ENCODE measurements at regions not wholly inside any gene's neighbourhood (a gene's known extent, or its start where the extent isn't known, plus 50 kb on each side); places are given as distances from the start of the nearest gene placed in this dataset.

DNA sequence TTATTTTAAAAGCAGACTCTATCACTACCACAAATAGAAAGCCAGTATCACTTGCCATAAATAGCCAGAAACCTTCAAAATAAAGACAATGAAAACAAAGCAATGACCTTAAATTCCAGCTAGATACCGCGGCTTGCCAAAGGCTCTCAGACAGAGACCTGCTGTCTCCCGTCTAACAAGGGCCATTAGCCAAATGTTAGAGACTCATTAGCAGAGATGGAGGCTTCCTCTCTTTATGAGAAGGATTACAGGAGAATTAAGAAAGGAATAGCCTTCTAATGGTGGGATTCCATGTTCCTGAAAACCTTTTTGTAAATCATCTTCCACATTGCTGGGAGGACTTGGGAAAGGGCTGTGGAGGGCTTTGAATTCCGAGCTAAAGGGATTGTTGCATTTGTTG is 206.7 kb downstream of the AACS start:
- DNase-seq (ENCODE audit: low spot score), result peak; percentile 26

DNA sequence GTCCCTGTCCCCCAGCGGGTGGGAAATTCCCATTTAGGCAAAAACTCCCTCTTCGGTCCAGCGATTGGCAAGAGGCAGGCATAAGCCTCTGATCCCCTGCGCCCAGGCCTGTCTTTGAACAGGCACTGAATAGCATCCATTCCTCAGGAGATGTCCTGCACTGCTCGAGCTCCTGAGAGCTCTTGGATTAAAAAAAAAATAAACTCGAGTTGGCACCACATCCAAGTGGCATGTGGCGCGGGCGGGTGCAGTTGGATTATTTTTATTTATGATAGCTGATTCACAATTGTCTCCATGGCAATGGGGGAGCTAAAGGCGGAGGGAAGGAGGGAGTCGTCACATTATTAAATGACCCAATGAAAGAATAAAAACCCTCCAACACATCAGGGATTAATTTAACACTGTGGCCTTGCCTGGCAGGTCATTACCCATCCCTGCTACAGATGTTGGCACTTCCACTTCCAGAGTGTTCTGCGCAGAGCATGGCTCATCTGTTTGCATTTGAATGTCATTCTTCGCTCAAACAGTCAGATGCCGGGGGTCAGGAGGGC is 207.2 kb downstream of the AACS start:
- no peak for DNase-seq (ENCODE audit: low spot score)

DNA sequence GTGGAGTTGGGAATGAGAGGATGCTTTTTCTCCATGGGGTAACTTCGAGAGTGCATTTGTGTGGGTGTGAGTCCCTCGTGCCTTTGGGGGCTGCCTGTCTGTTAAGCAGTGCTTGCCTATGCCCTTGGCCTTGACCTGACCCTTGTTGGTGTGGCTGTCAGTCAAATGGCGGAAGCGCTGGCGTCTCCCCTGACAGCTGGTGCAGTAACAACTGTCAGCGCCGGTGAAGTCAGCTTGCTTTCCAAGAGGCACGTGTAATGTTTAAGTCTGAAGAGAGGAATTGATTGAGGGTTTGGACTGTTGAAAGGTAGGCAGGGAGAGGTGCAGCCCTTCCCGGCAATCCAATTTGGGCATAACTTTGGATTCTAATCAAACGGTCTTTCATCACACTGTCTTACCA is 211.3 kb downstream of the AACS start:
- no peak for DNase-seq (ENCODE audit: low spot score)

DNA sequence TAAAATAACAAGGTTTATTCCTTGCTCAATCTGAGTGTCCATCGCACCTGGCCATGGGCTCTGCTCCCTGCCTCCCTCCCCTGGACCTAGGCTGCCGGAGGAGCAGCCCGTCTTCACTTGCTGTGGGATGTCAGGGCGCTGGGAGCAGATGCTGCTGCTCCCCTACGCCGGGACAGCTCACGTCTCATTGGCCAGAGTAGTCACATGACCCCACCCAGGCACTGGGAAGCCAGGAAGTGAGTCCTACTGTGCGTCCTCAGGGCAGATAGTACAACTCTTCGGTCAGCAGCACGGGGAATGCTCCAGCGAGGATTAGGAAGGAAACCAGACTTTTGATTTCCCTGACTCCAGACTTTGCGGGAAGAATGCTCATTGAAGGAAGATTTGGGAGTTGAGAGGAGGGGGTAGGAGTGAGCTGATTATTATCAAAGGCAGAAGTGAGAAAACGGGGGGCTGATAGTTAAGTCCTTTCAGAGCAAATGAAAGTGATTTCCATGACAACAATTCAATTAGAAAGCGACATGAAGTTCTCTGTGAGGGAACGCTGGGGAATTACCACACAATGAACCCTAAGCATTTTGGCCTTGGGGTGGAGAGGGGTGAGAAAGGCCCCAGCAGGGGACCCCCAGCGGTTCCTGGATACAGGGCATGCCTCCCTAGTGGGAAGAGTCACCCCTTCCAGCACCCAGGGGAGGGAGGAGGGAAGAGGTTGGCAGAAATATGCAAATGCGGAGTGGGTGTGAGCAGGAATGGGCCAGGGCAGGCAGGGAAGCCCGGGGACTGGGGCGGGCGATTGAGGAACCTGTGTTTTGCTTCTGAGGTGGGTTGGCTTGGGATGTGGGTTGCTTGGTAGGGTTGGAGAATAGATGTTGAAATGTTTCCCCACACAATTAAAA is 215.5 kb downstream of the AACS start:
- no peak for DNase-seq (ENCODE audit: low spot score)

DNA sequence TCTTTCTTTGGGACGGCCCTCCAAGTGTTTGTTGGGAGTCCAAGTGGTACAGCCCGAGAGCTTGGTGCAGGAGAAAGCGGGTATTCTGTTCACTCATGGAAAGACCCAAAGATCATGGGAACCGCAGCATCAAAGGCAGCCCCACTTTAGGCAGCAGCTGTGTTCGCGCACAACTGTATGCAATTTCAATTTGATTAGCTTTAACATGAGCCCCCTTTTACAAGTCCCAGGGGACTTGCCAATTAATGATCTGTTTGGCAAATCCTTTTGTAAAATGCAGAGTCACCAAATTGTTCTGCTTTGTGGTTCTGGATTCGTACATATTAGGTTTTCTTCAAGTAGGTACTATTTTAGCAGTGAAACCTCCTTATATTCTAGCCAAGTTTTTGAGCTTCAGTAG is 217.7 kb downstream of the AACS start:
- DNase-seq (ENCODE audit: low spot score), result no peak

DNA sequence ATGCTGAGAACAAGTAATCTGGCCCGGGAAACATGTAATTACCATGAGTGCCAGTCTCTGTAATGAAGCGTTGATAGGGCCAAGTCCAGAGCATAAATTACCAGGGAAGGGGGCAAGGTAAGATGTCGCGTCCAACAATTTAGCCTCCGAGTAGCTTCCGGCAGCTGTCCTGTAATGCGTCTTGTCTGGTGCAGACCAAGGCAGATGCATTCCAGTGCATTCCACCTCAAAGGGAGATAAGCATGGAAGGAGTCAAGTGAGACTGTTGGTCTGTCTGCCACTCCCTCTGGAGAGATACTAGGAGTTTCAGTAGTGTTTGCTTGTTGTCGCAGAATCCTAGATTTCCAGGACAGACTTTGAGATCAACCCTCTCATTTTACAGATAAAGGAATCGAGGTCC is 218.3 kb downstream of the AACS start:
- no peak for DNase-seq (ENCODE audit: low spot score)

DNA sequence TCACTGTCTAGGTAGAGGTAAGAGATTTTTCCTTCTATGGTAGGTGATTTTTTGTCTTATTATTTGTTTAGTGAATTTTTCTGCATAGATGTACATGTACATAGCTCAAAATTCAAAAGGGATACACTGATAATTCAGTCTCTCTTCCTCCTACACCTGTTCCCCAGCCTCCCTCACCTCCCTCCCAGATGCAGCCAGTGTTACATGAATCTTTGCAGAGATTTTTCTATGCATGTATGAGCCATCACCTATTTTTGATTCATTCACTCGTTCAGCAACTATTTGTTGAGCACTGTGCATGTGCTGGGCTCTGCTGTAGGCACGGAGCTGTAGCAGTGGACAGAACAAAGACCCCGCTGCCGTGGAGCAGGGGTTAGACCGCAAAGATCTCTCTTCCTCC is 218.9 kb downstream of the AACS start:
- DNase-seq (ENCODE audit: low spot score), result no peak

DNA sequence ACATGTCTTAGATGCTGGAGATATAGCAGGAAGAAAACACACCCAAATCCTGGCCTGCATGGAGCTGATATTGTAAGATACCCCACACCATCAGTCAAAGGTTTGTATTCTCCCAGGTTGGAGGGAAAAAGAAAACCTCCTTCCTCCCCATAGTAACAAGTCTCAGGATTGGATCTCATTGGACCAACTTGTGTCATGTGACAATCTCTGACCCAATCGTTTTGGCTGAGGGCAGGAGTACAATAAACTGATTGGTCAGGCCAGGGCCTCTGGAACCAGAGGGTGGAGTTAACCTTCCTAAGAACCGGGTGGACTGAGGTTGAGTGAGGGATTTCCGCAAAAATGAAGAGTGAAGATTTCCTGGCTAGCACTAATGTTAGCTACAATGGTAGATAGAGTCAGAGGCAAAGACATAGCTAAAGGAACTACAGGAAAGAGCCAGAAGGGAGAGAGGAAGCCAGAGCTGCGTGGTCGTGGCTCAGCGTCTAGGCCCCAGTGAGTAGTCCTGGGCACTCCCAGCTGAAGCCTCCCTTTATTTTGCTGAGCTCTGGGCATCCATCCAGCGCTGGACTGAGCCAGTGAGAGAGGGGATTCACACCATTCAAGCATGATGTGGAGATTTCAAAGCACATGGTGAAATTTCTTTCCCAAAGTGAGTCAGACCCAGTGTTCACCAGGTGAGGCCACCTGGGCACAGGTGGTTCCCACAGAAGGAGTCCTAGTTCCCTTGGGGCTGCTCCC is 219.9 kb downstream of the AACS start:
- DNase-seq (ENCODE audit: low spot score), result peak; percentile 17

DNA sequence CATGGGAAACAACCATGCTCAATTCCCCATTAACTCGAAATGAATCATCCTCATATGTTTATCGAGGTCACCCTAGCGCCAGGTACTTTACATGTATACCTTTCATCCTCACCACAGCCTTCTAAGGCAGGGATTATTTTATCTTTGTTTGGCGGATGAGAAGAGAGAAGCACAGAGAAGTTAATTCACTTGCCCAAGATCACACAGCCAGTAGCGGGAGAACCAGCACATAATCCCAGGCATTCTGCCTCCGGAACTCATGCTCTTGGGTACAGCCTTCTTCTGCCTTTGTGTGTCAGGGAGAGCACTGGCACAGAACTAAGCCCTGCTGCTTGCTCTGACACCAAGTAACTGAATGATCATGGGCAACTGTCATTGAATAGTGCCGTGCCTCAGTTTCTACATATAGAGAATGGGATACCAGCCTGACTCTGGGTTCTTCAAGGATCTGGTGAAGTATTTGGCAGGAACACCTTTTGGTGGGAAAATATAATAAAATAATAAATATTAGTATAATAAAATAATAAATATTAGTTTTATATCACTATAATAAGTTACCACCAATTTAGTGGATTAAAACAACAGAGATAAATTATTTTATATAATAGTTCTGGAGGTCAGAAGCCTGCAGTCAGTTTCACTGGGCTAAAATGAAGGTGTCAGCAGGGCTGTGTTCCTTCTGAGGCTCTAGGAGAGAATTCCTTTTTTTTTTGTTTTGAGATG is 220.9 kb downstream of the AACS start:
- DNase-seq (ENCODE audit: low spot score), result no peak

DNA sequence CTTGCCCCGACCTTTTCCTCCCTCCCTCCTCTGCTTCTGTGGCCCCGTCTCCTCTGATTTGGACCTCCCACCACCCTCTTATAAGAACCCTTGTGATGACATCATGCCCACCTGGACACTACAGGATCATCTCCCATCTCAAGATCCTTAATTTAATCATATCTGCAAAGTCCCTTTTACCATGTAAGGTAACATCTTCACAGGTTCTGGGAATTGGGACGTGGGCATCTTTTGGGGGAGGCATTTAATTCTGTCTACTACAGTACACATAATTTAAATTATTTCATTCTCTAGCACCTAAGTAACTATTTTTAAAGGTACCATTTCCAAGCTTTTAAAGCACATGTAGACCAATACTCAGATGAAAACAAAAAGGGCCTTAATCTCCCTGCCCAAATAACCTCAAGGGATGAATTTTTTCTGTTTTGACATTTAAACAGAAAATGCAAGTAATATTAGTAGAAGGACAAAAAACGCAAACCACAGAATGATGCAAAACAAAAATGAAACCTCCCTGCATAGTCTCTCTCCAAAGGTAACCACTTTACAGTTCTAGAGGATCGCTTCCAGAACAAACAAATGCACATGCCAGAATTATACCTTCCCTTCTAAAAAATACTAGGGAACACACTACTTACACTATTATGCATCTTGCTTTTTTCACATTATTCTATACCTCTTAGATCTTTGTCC is 222.1 kb downstream of the AACS start:
- no peak for DNase-seq (ENCODE audit: low spot score)

DNA sequence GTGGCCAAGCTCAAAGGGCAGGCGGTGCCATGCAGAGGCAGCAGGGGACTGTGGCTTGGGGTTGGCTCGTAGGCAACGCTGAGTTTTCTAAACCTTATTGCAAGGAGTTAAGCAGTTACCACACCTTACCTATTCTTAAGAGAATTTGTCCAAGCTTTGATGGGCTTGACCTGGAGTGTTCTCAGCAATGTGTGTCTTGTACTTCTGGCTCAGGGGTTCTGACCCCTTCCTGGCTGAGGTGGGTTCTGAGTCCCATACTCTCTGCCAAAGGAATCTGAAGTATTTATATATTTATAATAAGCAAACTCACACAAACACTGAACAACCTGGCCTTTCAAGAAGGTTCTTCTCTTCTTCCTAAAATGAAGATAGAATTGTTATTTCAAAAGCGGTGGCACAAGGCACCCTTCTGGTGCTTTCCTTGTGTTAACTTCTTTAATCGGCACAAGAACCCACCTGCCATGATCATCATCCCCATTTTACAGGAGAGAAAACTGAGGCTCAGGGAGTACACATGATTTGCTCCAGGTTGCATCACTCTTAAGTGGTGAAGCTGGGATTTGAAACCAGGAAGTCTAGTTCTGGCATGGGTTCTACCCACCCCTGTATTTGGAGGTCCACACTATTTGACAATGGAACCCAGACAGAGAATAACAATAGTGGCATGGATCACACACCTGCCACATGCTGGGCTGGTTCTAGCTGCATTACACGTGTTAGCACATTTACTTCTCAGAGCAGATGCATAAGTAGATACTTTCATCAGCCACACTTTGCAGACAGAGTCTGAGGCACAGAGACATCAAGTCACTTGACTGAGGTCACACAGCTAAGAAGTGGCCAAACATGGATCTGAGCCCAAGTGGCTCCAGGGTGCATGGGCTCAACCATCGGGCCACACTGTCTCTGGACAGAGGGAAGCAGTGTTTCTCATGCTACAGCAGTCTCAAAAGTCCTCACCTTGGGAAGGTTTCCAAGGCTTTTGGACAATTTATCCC is 224.0 kb downstream of the AACS start:
- DNase-seq (ENCODE audit: low spot score), result no peak

DNA sequence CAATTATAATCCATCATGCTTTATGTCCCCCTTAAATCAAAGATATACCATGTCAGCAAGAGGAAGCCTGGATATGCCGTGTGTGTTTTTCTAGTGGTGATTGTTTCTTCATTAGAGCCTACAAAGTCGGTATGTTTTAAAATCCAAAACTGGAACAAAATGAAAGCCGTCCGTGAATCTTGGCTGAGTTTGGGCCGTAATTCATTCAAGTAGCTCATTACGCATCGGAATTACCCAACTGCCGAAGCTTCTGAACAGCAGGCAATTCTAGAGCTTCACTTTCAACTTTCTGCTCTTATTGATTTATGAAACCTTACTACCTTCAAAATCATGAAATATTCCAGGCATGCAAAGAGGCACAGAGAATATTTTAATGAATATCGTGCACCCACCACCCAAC is 224.7 kb downstream of the AACS start:
- DNase-seq (ENCODE audit: low spot score), result no peak

DNA sequence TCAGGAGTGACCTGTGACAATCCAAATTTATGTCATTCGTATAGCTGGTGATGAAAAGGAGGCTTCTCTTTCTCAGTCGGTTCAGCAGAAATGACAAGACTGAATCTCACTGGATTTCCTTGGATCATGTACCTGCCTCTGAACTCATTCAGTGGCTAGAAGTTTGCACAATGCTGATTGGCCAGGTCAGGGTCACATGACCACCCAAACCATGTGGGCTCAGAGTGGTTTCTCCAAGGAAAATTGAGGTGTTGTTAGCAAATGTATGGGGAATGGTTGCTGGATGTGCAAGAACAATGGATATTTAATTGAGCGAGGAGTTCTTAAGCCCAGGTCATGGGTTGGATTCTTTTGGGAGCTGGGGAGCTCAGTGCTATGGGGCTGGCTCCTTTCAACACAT is 227.5 kb downstream of the AACS start:
- DNase-seq (ENCODE audit: low spot score), result no peak

DNA sequence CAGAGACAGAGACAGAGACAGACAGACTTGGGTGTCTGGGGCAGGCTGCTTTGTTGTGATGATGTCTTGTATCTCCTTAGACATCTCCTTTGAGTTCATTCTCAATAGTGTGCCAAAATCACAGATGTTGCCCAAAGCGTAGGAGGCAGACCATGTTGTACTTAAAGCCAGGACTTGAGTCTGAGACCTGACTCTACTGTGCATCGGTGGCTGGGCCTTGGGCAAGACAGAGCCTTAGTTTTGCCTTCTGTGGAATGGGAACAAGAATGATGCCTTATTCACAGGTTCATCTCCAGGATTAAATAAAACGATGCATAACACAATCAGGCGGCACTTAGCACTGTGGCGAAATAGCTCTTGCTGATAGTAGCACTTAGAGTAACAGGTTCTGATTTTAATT is 230.3 kb downstream of the AACS start:
- DNase-seq (ENCODE audit: low spot score), result no peak

DNA sequence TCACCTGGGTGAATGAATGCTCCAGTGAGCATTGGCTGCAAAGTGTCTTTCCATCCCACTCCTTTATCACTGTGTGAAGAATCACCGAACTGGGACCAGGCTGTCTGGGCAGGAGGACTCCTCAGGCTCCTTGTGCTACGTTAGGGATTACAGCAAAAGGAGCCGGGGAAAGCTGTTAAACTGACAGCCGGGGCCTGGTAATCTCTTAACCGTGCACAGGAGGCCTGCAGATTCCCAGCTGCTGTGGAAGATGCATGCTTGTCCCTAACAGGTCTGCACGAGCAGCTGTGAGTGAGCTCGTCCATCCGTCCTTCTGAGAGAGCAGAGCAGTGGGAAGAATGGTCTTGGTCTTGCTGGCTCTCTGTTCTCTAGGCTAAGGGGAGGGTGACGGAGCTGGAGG is 231.5 kb downstream of the AACS start:
- DNase-seq (ENCODE audit: low spot score), result peak; percentile 21

DNA sequence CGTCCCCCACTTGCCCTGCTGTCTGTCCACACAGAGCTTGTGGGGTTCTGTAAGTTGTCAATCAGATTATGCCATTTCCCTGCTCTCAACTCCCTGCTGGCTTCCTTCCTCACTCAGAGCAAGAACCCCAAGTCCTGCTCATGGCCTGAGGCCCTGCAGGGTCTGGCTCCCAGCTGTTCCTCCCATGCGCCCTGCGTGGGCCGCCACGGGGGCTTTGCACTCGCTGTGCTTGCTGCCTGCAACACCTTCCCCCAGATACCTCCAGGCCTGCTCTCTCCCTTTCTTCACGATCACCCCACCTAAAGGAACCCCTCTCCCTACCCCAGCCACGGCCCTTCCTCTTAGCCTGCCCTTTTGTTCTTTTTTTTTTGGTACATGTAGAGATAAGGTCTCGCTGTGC is 234.6 kb downstream of the AACS start:
- DNase-seq (ENCODE audit: low spot score), result no peak

DNA sequence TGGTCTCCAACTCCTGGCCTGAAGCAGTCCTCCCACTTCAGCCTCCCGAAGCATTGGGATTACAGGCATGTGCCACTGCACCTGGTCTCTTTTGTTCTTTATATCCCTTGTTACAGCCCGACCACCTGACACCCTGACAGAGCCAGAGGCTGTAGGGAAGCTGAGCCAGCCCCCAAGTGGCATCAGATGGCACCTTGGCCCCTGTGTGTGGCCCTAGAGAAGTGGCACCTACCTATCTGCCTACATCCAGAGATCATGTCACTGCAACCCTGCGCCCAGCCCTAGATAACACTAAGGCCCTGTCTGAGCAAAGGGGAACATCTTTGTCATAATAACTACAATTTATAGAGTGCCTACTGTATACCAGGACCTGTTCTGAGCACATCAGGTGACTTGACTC is 235.0 kb downstream of the AACS start:
- DNase-seq (ENCODE audit: low spot score), result no peak

DNA sequence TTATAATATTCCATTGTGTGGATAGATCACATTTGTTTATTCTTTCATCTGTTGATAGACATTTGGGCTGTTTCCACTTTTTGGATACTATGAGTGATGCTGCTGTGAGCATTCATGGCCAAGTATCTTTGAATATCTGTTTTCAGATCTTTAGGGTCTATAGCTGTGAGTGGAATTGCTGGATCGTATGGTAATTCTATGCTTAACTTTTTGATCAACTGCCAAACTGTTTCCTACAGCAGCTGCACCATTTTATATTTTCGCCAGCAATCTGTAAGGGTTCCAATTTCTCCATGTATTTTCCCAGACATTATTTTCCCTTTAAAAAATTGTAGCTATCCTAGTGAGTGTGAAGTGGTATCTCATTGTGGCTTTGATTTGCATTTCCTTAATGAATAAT is 238.1 kb downstream of the AACS start:
- DNase-seq (ENCODE audit: low spot score), result no peak

DNA sequence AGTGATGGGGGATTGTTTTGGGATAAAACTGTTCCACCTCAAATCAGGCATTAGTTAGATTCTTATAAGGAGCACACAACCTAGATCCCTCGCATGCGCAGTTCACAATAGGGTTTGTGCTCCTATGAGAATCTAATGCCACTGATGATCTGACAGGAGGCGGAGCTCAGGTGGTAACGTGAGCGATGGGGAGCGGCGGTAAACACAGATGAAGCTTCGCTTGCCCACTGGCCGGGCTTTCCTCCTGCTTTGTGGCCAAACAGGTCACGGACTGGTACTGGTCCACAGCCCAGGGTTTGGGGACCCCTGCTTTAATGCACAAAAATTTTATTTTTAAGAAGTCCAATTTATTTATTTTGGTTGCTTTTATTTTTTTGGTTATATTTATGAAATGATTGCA is 238.8 kb downstream of the AACS start:
- DNase-seq (ENCODE audit: low spot score), result no peak

DNA sequence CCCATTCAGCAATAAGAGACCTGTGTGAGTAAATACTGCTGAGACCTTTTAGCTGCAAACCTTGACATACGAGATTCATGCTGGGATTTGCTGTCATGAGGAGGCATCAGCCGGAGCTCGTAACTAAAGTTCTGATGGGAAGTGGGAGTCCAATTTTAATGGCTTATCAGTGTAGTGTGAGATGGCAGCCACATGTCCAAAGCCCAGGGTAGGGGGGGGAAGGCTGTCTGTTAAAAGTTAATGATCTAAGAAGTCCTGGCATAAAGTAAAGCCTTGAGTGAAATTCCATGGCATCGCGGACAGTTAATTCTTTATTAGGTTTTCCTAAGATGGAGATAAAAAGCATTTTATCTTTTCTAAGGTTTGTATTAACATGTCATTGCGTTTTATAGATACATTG is 240.0 kb downstream of the AACS start:
- no peak for DNase-seq (ENCODE audit: low spot score)

DNA sequence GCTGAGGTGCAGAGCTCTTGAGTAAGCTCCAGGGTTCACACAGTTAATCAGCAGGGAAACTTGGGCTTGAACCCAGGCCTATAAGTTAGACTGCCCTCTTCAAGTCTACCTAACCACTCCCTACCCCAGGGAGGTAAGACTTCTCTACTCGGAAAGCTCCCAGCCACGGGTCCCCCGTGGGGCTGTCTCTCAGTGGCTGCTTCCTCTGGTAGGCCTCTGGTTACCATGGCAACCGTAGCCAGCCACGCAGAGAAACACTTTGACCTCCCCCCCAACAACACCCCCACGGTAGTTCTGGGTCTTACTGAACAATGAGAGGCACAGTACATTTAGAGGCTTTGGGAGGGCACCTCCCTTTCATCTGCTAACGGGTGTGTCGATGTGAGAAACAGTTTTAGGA is 245.2 kb downstream of the AACS start:
- DNase-seq (ENCODE audit: low spot score), result no peak

Data from cerebellar cortex (tissue), 1 donor.